ENCODE measurements at regions not wholly inside any gene's neighbourhood (a gene's known extent, or its start where the extent isn't known, plus 50 kb on each side); places are given as distances from the start of the nearest gene placed in this dataset.
"Not testable (repeated sequence)": the region's sequence is repeated elsewhere in the genome, so short reads cannot be mapped to it uniquely, and the experiment has no call there.

- not testable (repeated sequence) for TF ChIP-seq TAF1 (IDR thresholded peaks at IDR 0.05; ENCODE audit: borderline replicate concordance, low read depth, low read length); POLR2AphosphoS5 (IDR thresholded peaks at IDR 0.05; ENCODE audit: low read depth, low read length)
Measured at GRCh38 chr16:29287871-29288535, 118.5 kb downstream of the NPIPB11 start.

Measured in GM12892 (cell line).